GM10248 (cell line): ENCODE measurements at regions not wholly inside any gene's neighbourhood (a gene's known extent, or its start where the extent isn't known, plus 50 kb on each side); places are given as distances from the start of the nearest gene placed in this dataset.

Experiments
- CTCF ChIA-PET: fragments of 300-600 bp; sonication (Branson Sonifier 250); formaldehyde crosslinking; extraction: SDS; loops from one replicate; lab custom pipeline; 2021; ENCODE audit warnings: antibody characterized with exemption; lab: Yijun Ruan, JAX
- POLR2A ChIA-PET: fragments of 350-650 bp; sonication (Branson Sonifier 250); formaldehyde crosslinking; extraction: SDS; loops from one replicate; lab custom pipeline; 2020; ENCODE audit warnings: antibody characterized with exemption; lab: Yijun Ruan, JAX
- DNase-seq: peaks from one replicate; pipeline ENCODE4 v3.0.0; 2012; ENCODE audit errors: extremely low spot score
- TF ChIP-seq, protein P1 (sequence below): IDR thresholded peaks from 2 replicates; pipeline ENCODE4 v1.5.1; 2012; ENCODE audit warnings: mild to moderate bottlenecking, low read depth; ENCODE audit errors: extremely low read depth, missing control alignments, control extremely low read depth

DNA sequence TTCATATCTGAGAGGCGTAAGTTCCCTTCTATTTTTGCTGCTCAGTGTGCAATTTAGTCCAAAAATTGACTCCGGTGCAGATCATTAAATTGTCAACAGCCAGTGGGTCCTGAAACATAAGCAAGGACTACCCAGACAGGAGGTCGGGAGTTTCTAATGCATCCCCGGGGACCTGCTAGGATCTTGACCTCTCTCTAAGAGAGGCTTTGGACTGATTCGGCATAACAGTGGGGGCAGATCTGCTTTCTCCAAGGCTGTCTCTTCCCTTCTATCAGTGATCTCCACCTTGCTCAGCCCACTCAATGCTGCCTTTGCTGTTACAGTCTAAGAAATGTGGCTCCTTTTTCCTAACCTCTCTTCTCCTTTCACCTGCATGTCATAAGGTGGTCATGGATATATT is 199.1 kb upstream of the NRP1 start:
- CTCF ChIA-PET, result no interaction called here
- POLR2A ChIA-PET, result no interaction called here
- DNase-seq, result no peak
- TF ChIP-seq, protein P1, sequence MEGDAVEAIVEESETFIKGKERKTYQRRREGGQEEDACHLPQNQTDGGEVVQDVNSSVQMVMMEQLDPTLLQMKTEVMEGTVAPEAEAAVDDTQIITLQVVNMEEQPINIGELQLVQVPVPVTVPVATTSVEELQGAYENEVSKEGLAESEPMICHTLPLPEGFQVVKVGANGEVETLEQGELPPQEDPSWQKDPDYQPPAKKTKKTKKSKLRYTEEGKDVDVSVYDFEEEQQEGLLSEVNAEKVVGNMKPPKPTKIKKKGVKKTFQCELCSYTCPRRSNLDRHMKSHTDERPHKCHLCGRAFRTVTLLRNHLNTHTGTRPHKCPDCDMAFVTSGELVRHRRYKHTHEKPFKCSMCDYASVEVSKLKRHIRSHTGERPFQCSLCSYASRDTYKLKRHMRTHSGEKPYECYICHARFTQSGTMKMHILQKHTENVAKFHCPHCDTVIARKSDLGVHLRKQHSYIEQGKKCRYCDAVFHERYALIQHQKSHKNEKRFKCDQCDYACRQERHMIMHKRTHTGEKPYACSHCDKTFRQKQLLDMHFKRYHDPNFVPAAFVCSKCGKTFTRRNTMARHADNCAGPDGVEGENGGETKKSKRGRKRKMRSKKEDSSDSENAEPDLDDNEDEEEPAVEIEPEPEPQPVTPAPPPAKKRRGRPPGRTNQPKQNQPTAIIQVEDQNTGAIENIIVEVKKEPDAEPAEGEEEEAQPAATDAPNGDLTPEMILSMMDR, result no peak

DNA sequence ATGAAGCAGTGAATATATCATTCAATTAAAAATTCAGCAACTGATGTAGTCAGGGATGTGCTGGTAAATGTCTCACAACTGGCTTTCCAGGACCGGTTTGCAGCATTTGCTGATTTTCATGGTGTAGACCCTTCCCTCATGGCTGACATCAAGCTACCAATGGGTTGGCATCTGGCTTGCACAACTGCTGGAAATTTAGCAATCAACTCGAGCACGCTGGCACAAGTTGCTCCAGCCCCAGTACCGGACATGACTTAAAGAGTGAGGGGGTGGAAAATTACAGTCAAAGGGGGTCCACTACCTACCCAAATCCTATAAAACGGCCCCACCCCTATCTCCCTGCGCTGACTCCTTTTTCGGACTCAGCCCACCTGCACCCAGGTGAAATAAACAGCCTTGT is 198.4 kb upstream of the NRP1 start:
- ChIA-PET POLR2A (no interaction called here), CTCF (no interaction called here)
- DNase-seq, result no peak
- TF ChIP-seq, protein P1, result no peak

DNA sequence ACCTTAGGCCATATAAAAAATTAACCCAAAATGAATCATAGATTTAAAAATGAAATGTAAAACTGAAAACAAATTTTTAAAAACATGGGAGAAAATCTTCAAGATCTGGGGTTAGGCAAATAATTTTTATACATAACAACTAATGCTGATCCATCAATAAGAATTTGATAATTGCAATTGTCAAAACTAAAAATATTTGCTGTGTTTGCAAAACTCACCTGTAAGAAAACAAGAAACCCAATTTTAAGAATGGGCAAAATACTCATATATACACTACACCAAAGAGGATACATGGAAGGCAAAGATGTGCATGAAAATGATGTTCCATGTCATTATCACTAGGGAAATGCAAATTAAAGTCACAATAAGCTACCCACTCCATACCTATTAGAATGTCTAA is 194.8 kb upstream of the NRP1 start:
- DNase-seq, result no peak
- ChIA-PET POLR2A (no interaction called here), CTCF (no interaction called here)
- TF ChIP-seq, protein P1, result no peak

DNA sequence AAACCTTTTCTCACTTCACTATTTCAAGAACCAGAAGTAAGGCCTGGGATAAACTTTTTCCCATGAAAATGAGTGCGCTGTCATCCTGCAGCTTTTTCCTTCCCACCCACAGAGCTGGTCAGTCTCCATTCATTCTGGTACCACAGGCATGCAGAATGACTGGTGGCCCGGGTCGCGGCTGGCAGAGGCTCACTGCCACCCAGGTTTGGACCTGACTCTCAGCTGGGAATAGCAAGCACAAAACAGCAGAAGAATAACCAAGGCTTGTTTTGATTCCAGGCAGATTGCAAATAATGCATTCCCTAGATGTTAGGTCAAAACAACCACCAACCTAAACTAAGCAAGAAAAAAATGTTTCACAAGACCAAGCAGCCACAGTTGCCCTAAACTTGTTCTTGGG is 190.5 kb upstream of the NRP1 start:
- TF ChIP-seq, protein P1, result no peak
- no peak for DNase-seq
- POLR2A ChIA-PET, result no interaction called here
- CTCF ChIA-PET, result interaction anchor here (1.6 kb wide), 1 partner anchor 22 kb away, joined by 5 read pairs; no protein-coding TSS in a partner anchor

DNA sequence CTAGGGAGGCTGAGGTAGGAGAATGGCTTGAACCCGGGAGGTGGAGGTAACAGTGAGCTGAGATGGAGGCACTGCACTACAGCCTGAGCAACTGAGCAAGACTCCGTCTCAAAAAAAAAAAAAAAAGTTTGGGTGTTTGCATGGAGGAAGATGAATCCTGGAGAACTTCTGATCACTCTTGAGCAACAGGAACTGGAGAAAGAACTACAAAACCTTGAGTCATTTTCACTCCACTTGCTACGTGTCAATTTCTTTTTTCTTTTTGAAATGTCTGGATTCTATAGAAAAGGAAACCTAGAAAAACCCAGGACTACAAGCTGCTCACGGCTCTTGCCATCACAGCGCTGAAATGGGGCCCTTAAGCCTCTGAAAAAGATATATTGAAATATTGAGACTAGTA is 189.6 kb upstream of the NRP1 start:
- TF ChIP-seq, protein P1, result no peak
- CTCF ChIA-PET, result interaction anchor here (1.6 kb wide), 1 partner anchor 23 kb away, joined by 5 read pairs; no protein-coding TSS in a partner anchor
- no peak for DNase-seq
- POLR2A ChIA-PET, result no interaction called here

DNA sequence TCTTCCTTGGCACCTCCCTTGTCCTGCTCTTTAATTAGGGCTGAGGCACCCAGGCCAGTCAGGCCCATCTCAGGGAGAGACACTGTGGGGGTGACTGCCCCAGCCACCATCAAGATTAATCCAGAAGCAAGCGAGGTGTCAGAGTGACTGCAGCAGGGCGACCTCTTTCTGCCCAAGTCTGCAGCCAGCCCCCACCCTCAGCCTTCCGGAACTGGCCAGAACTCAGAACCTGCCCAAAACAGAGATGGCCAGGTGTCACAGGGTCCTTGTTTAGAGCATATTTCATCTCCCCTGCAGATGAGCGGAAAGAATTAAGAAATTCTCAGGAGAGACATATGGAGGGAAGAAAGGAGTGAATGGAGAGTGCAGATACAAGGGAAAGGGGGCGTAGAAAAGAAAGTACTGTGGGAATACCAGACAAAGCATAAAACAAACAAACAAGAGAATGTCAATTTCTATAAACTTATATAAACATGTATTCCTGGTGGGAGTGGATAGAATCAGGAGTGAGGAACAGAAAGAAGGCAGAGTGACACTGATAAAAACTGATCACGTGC is 188.8 kb upstream of the NRP1 start:
- POLR2A ChIA-PET, result no interaction called here
- CTCF ChIA-PET, result no interaction called here
- TF ChIP-seq, protein P1, result no peak

More for the DNA sequence above, 188.8 kb upstream of the NRP1 start:
- no peak for DNase-seq
